ENCODE measurements at regions not wholly inside any gene's neighbourhood (a gene's known extent, or its start where the extent isn't known, plus 50 kb on each side); places are given as distances from the start of the nearest gene placed in this dataset.

DNA sequence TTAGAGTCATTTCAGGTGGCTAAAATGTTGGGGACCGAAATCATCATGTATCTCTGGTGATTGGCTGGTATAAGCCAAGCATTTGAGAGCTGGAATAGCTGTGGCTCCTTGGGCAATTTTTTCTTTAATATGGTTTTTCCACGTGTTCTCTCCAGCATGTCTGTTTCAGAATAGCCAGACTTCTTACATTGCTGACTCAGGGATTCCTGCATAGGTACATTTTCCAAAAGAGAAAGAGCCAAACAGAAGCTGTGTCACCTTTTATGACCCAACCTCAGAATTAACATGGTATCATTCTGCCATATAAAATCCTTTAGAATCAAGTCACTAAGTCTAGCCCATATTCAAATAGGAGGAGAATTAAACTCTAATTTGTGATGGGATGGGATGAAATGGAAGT lies 74.8 kb upstream of the TSLP start:
- DNase-seq (ENCODE audit: low read depth in 2 of 2) = no peak

DNA sequence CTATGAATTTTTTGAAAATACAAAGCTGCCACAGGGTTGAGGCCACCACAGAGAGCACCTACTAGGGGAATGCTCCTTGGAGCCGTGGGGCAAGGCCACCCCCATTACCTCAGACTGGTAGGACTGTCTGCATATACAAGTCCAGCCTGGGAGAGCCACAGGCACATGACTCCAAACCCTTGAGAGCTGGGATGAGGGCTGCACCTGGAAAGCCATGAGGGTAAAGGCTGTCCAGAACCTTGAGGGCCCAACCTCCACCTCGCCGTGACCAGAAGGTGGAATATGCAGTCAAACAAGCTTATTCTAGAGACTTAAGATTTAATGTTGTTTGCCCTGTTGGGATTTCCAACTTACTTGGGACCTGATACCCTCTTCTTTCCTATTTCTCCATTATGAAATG lies 69.5 kb upstream of the TSLP start:
- no peak for DNase-seq (ENCODE audit: low read depth in 2 of 2)

DNA sequence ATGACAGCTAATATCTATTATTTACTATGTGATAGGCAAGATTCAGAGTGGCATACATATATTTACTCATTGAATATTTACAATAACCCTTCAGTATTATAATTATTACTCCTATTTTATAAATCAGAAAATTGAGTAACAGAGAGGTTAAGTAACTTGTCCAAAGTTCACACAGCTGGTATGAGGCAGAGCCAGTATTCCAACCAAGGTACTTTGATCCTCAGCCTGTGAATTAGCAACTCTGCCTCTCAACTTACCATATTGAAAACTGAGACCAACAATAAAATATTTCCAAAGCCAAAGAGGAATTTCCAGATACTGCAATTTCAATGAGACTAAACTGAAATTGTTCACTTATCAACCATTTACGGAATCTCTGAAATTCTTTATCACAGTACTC lies 67.9 kb upstream of the TSLP start:
- DNase-seq (ENCODE audit: low read depth in 2 of 2) = no peak

DNA sequence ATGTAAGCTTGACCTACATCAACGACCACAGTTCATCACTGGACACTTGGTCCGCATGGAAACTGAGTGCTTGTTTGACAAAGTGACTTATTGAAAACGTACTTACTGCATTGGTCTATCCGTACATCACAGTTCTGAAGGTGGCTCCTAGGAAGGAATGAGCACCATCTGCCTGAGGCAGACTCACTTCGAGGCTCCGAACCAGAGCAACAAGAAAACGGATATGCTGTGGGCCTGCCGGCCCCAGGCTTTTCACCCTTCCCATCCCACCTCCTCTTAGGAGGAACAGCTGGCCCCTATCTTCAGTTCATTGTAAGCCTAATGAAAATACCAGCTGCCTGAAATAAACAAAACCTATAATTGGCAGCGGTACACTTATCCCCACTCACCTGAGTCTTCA lies 67.2 kb upstream of the TSLP start:
- no peak for DNase-seq (ENCODE audit: low read depth in 2 of 2)

DNA sequence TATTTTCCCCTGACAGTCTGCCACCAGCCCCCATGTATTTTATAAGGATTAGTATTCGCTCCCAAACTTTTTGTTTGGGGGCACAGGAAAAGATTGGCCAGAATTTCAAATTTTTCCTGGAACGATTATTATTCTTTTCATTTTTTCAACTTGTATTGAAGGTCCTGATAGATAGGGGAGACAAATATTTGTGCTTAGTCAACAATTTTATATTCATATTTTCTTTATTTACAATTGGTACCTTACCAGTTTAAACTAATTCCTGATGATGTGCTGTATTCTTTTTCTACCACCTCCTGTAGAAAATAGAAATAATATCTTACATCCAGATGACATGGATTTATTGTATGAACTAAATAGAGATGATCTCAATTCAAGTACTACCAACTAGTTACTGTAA lies 60.7 kb upstream of the TSLP start:
- no peak for DNase-seq (ENCODE audit: low read depth in 2 of 2)

DNA sequence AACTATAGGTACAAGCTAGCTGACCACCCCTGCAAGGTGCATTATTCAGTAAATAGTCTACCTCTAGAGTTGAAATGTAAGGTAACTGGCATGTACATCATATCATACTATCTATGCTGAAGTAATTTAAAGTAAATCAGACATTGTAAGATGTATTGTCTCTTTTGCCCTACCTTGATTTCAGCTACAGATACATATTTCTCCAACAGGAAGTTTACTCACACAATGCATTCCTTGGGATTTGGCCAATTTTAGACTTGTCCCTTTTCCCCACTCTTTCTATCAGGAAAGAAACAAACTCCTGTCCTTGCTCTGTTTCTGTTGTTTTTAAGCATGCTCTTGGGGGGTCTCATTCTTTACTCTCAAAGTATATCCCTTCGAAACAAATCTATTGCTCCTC lies 58.5 kb upstream of the TSLP start:
- no peak for DNase-seq (ENCODE audit: low read depth in 2 of 2)

DNA sequence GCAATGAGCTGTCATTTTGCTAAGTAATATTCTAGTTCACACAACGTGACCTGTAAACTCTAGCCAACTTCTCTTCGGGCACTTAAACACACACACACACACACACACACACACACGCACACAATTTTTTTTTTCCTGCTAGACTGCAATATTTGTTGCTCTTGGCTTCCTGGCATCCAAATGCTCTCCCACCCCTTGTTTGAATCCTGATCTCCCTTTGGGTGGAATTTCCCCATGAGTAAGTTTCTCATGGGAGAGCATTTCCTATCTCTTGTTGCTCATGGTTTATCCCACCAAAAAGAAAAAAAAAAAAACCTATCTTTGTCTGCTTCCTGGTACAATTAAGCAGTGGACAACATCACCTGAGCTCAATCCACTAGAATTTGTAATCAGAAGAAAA lies 54.7 kb upstream of the TSLP start:
- no peak for DNase-seq (ENCODE audit: low read depth in 2 of 2)

DNA sequence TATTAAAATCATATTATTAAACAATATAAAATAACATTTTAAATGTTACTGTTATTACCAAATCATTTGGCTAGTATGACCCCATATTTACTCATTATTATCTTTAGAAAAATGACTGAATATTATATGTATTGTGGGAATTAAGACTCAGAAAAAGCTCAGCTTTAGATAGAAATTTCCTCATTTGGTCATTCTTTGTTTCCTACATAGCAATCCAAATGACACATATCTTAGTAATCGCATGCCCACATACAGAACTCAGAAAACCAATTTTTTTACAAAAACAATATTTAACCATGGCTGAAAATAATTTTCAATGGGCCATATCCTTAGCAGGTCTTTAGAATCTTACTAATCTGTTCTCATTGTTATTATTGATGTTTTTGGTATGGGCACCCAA lies 53.8 kb upstream of the TSLP start:
- DNase-seq (ENCODE audit: low read depth in 2 of 2) = no peak
